H9 (cell line): ENCODE measurements at regions not wholly inside any gene's neighbourhood (a gene's known extent, or its start where the extent isn't known, plus 50 kb on each side); places are given as distances from the start of the nearest gene placed in this dataset.

Experiments
- DNase-seq: peaks from one replicate; pipeline ENCODE4 v3.0.0-alpha.2; 2017
- H2AFZ ChIP-seq: one replicate; pipeline ENCODE4 v1.6.1; 2013; ENCODE audit warnings: mild to moderate bottlenecking, low read length, control low read depth, moderate library complexity
- H2AK5ac ChIP-seq: 2 replicates; pipeline ENCODE4 v1.6.1; 2013; ENCODE audit warnings: low read length, control low read depth, mixed read lengths; ENCODE audit not compliant: insufficient read length
- H2BK120ac ChIP-seq: one replicate; pipeline ENCODE4 v1.6.1; 2013; ENCODE audit warnings: low read depth, mild to moderate bottlenecking, low read length, control low read depth, inconsistent platforms; ENCODE audit not compliant: poor library complexity, severe bottlenecking
- H2BK12ac ChIP-seq: 2 replicates; pipeline ENCODE4 v1.6.1; 2013; ENCODE audit warnings: low read length, control low read depth, mixed read lengths, low read depth; ENCODE audit not compliant: insufficient read length
- H2BK15ac ChIP-seq: 2 replicates; pipeline ENCODE4 v1.6.1; 2013; ENCODE audit warnings: low read depth, low read length, control low read depth
- H2BK20ac ChIP-seq: one replicate; pipeline ENCODE4 v1.6.1; 2013; ENCODE audit warnings: low read depth, mild to moderate bottlenecking, low read length, control low read depth, inconsistent platforms; ENCODE audit not compliant: poor library complexity, severe bottlenecking
- H2BK5ac ChIP-seq: 2 replicates; pipeline ENCODE4 v1.6.1; 2013; ENCODE audit warnings: low read length, control low read depth, mixed read lengths; ENCODE audit not compliant: insufficient read length
- H3K14ac ChIP-seq: 2 replicates; pipeline ENCODE4 v1.6.1; 2013; ENCODE audit warnings: low read length, control low read depth; ENCODE audit not compliant: insufficient read depth
- H3K18ac ChIP-seq: 2 replicates; pipeline ENCODE4 v1.6.1; 2013; ENCODE audit warnings: low read depth, mild to moderate bottlenecking, mixed read lengths, low read length, control low read depth; ENCODE audit not compliant: insufficient read length
- H3K23ac ChIP-seq: 2 replicates; pipeline ENCODE4 v1.6.1; 2013; ENCODE audit warnings: low read length, control low read depth, mixed read lengths, low read depth; ENCODE audit not compliant: insufficient read length
- H3K23me2 ChIP-seq: 2 replicates; pipeline ENCODE4 v1.6.1; 2013; ENCODE audit warnings: low read depth, mild to moderate bottlenecking, mixed read lengths, low read length, control low read depth; ENCODE audit not compliant: insufficient read length, poor library complexity, severe bottlenecking
- H3K27ac ChIP-seq: 2 replicates; pipeline ENCODE4 v1.5.1; 2013; ENCODE audit warnings: low read length, control low read depth, mixed read lengths, low read depth; ENCODE audit not compliant: insufficient read length
- H3K27me3 ChIP-seq: 2 replicates; pipeline ENCODE4 v1.6.1; 2013; ENCODE audit warnings: low read length, control low read depth, inconsistent platforms; ENCODE audit not compliant: insufficient read depth
- H3K4ac ChIP-seq: 2 replicates; pipeline ENCODE4 v1.6.1; 2013; ENCODE audit warnings: low read depth, mild to moderate bottlenecking, control low read depth, inconsistent platforms, low read length, moderate library complexity
- H3K4me1 ChIP-seq: 2 replicates; pipeline ENCODE4 v1.6.1; 2013; ENCODE audit warnings: low read length, control low read depth, inconsistent platforms; ENCODE audit not compliant: insufficient read depth
- H3K4me2 ChIP-seq: 2 replicates; pipeline ENCODE4 v1.6.1; 2013; ENCODE audit warnings: low read length, control low read depth, mixed read lengths; ENCODE audit not compliant: insufficient read length, insufficient read depth
- H3K56ac ChIP-seq: 2 replicates; pipeline ENCODE4 v1.6.1; 2013; ENCODE audit warnings: low read depth, mild to moderate bottlenecking, mixed read lengths, low read length, control low read depth; ENCODE audit not compliant: insufficient read length
- H3K79me1 ChIP-seq: 2 replicates; pipeline ENCODE4 v1.6.1; 2013; ENCODE audit warnings: low read depth, mild to moderate bottlenecking, moderate library complexity, low read length, control low read depth, inconsistent platforms; ENCODE audit not compliant: insufficient read depth, poor library complexity, severe bottlenecking
- H3K79me2 ChIP-seq: 2 replicates; pipeline ENCODE4 v1.6.1; 2013; ENCODE audit warnings: low read length, control low read depth, inconsistent platforms; ENCODE audit not compliant: insufficient read depth
- H3K9ac ChIP-seq: 2 replicates; pipeline ENCODE4 v1.6.1; 2013; ENCODE audit warnings: low read length, control low read depth, mixed read lengths; ENCODE audit not compliant: insufficient read length; ENCODE audit errors: extremely low read depth
- H3K9me3 ChIP-seq: one replicate; pipeline ENCODE4 v1.6.1; 2013; ENCODE audit warnings: low read depth, low read length, inconsistent platforms; ENCODE audit not compliant: control insufficient read depth
- H3T11ph ChIP-seq: one replicate; pipeline ENCODE4 v1.6.1; 2013; ENCODE audit warnings: mild to moderate bottlenecking, low read length, control low read depth, inconsistent platforms
- H4K20me1 ChIP-seq: one replicate; pipeline ENCODE4 v1.6.1; 2013; ENCODE audit not compliant: control insufficient read depth, insufficient read length, insufficient read depth
- H4K5ac ChIP-seq: 2 replicates; pipeline ENCODE4 v1.6.1; 2013; ENCODE audit warnings: low read depth, mild to moderate bottlenecking, mixed read lengths, low read length, control low read depth; ENCODE audit not compliant: insufficient read length
- H4K8ac ChIP-seq: replicated peaks from 2 replicates; pipeline ENCODE4 v1.6.1; 2013; ENCODE audit warnings: low read length, control low read depth, mixed read lengths, low read depth; ENCODE audit not compliant: insufficient read length
- H4K91ac ChIP-seq: 2 replicates; pipeline ENCODE4 v1.6.1; 2013; ENCODE audit warnings: low read depth, mild to moderate bottlenecking, moderate library complexity, mixed read lengths, low read length, control low read depth; ENCODE audit not compliant: insufficient read length
- H3K27ac Mint-ChIP-seq, 3 experiments: 2 replicates in 2 of 3; 3 replicates in 1 of 3; pipeline ENCODE4 v1.8.0; 2020 to 2021; ENCODE audit warnings: mixed read lengths in 3 of 3, mild to moderate bottlenecking in 1 of 3, moderate library complexity in 1 of 3
- H3K27me3 Mint-ChIP-seq: 2 replicates; pipeline ENCODE4 v1.8.0; 2021; ENCODE audit warnings: low read depth, mild to moderate bottlenecking, moderate library complexity, mixed read lengths
- H3K36me3 Mint-ChIP-seq, 3 experiments: 2 replicates in 2 of 3; 3 replicates in 1 of 3; pipeline ENCODE4 v1.8.0; 2020 to 2021; ENCODE audit warnings: low read depth in 3 of 3, mixed read lengths in 3 of 3; ENCODE audit not compliant: insufficient read depth in 1 of 3
- H3K4me1 Mint-ChIP-seq, 2 experiments: 2 replicates each; pipeline ENCODE4 v1.8.0; 2020; ENCODE audit warnings: mixed read lengths in 2 of 2
- H3K4me3 Mint-ChIP-seq, 2 experiments: 2 replicates in 1 of 2; 3 replicates in 1 of 2; pipeline ENCODE4 v1.8.0; 2020 to 2021; ENCODE audit warnings: mild to moderate bottlenecking in 2 of 2, mixed read lengths in 2 of 2, moderate library complexity in 1 of 2
- H3K9me3 Mint-ChIP-seq, 2 experiments: 2 replicates in 1 of 2; 3 replicates in 1 of 2; pipeline ENCODE4 v1.8.0; 2020; ENCODE audit warnings: mild to moderate bottlenecking in 2 of 2, mixed read lengths in 2 of 2, moderate library complexity in 1 of 2
- WGBS: extraction: QIAGEN DNeasy Blood & Tissue Kit; methylation state at CpG from one replicate; pipeline ENCODE4 v1.1.7; 2013; ENCODE audit warnings: missing lambda C conversion rate, low lambda C conversion rate, mixed read lengths; ENCODE audit not compliant: insufficient read length; ENCODE audit errors: extremely low coverage; 5-methylcytosine and 5-hydroxymethylcytosine counted together
- TF ChIP-seq, protein P1 (sequence below): fragments of 200-600 bp; sonication (generic); conservative IDR thresholded peaks from 3 replicates; pipeline ENCODE4 v1.8.0; 2021; ENCODE audit warnings: antibody characterized with exemption, mild to moderate bottlenecking

DNA sequence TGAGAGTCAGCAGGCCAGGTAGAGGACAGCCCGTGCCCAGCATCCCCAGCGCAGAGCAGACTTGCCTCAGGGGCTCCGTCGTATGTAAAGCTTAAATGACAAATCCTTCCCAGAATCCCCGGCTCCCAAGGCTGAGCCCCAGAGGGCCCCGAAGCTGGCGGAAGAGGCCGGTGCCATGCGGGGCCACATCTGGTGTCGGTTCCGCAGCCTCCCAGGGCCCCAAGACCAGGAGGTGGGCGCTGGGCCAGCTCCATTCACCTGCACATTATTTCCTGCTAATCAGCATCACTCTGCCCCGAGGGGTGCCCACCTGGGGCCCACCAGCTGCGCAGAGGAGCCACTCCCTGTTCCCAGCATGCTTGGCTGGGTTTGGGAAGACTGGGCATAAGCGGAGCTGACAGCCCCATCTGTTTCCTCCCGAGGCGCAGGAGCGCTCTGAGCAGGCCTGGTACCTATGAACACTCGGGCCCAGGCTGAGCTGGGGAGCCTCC, 124.0 kb upstream of the PPP1R26 start:
- Histone ChIP-seq H3K27me3 (no peaks in the 10 kb centered on the region), H2BK15ac (no peak overlapping the region), H2BK12ac (no peak overlapping the region), H3T11ph (no peak overlapping the region), H3K27ac (no peak overlapping the region), H3K4ac (no peak overlapping the region), H3K79me2 (no peaks in the 10 kb centered on the region), H2AK5ac (no peak overlapping the region), H3K4me1 (no peaks in the 10 kb centered on the region; the same call in 1 of the 2 replicates), H2BK5ac (no peak overlapping the region), H3K23ac (no peak overlapping the region), H2BK120ac (no peak overlapping the region), H3K9ac (no peak overlapping the region), H3K4me2 (no peak overlapping the region), H4K8ac (no peak overlapping the region), H4K91ac (no peak overlapping the region), H3K14ac (no peak overlapping the region), H3K9me3 (no peaks in the 10 kb centered on the region), H4K20me1 (no peaks in the 10 kb centered on the region), H3K56ac (no peak overlapping the region), H3K23me2 (no peaks in the 10 kb centered on the region), H4K5ac (no peak overlapping the region), H3K18ac (no peak overlapping the region), H3K79me1 (no peaks in the 10 kb centered on the region), H2AFZ (no peak overlapping the region), H2BK20ac (no peak overlapping the region)
- H3K4me1 Mint-ChIP-seq = peaks cover 5 to 14% of the 10 kb centered on the region in 2 experiments; a peak in 2 of 4 replicates
- no peak for DNase-seq
- TF ChIP-seq, protein P1, sequence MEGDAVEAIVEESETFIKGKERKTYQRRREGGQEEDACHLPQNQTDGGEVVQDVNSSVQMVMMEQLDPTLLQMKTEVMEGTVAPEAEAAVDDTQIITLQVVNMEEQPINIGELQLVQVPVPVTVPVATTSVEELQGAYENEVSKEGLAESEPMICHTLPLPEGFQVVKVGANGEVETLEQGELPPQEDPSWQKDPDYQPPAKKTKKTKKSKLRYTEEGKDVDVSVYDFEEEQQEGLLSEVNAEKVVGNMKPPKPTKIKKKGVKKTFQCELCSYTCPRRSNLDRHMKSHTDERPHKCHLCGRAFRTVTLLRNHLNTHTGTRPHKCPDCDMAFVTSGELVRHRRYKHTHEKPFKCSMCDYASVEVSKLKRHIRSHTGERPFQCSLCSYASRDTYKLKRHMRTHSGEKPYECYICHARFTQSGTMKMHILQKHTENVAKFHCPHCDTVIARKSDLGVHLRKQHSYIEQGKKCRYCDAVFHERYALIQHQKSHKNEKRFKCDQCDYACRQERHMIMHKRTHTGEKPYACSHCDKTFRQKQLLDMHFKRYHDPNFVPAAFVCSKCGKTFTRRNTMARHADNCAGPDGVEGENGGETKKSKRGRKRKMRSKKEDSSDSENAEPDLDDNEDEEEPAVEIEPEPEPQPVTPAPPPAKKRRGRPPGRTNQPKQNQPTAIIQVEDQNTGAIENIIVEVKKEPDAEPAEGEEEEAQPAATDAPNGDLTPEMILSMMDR = no peak
- no peak overlapping the region for H3K27ac Mint-ChIP-seq
- no peak overlapping the region for H3K4me3 Mint-ChIP-seq
- H3K9me3 Mint-ChIP-seq = peaks cover 4 to 5% of the 10 kb centered on the region in 2 experiments; a peak in 1 of 5 replicates
- H3K36me3 Mint-ChIP-seq = peaks cover 0 to 4% (median 0%) of the 10 kb centered on the region in 3 experiments; a peak in 3 of 7 replicates
- peaks cover 2% of the 10 kb centered on the region for H3K27me3 Mint-ChIP-seq
- WGBS = no CpG with 5 or more reads among the region's 19 CpGs
